Osteoblast (primary cell): ENCODE measurements at regions not wholly inside any gene's neighbourhood (a gene's known extent, or its start where the extent isn't known, plus 50 kb on each side); places are given as distances from the start of the nearest gene placed in this dataset.

ENCODE experiments used
- DNase-seq: peaks from one replicate; pipeline ENCODE4 v3.0.0; 2011; ENCODE audit warnings: low spot score, mixed read lengths; ENCODE audit not compliant: insufficient read length; ENCODE audit errors: missing footprints
- H2AFZ ChIP-seq: 2 replicates; pipeline ENCODE4 v1.6.0; 2011; ENCODE audit warnings: mild to moderate bottlenecking, low read length
- H3K27ac ChIP-seq: 2 replicates; pipeline ENCODE4 v1.5.1; 2011; ENCODE audit warnings: mild to moderate bottlenecking, low read depth, low read length, moderate library complexity
- H3K27me3 ChIP-seq: 2 replicates; pipeline ENCODE4 v1.6.0; 2012; ENCODE audit warnings: mild to moderate bottlenecking, control low read depth, inconsistent platforms, low read length, moderate library complexity; ENCODE audit not compliant: insufficient read depth
- H3K36me3 ChIP-seq: 2 replicates; pipeline ENCODE4 v1.5.1; 2011; ENCODE audit warnings: mild to moderate bottlenecking, low read length, control low read depth, moderate library complexity; ENCODE audit not compliant: insufficient read depth
- H3K4me1 ChIP-seq: 2 replicates; pipeline ENCODE4 v1.5.1; 2011; ENCODE audit warnings: mild to moderate bottlenecking, low read length, control low read depth, moderate library complexity; ENCODE audit not compliant: insufficient read depth
- H3K4me2 ChIP-seq: 2 replicates; pipeline ENCODE4 v1.6.0; 2011; ENCODE audit warnings: mild to moderate bottlenecking, low read length; ENCODE audit not compliant: insufficient read depth
- H3K4me3 ChIP-seq: fragments of 200-600 bp; sonication (generic); 3 replicates; pipeline ENCODE4 v1.5.1; 2012; ENCODE audit warnings: mild to moderate bottlenecking, low read length, inconsistent platforms; ENCODE audit not compliant: insufficient read depth
- H3K79me2 ChIP-seq: 2 replicates; pipeline ENCODE4 v1.6.0; 2012; ENCODE audit warnings: mild to moderate bottlenecking, low read length, control low read depth, inconsistent platforms; ENCODE audit not compliant: insufficient read depth
- H3K9me3 ChIP-seq: 2 replicates; pipeline ENCODE4 v1.5.1; 2011; ENCODE audit warnings: low read depth, low read length, control low read depth
- H4K20me1 ChIP-seq: 2 replicates; pipeline ENCODE4 v1.6.0; 2012; ENCODE audit warnings: mild to moderate bottlenecking, low read length, control low read depth; ENCODE audit not compliant: insufficient read depth
- CTCF ChIP-seq: IDR thresholded peaks from 2 replicates; pipeline ENCODE4 v1.5.1; 2011; ENCODE audit warnings: mild to moderate bottlenecking, low read depth, low read length, moderate library complexity; ENCODE audit errors: extremely low read depth

GRCh38 chr22:27327497-27327896 is 474.1 kb downstream of the MN1 start:
- Histone ChIP-seq H2AFZ (no peak overlapping the region), H3K4me3 (no peak overlapping the region), H3K36me3 (no peaks in the 10 kb centered on the region), H3K4me2 (no peak overlapping the region), H3K27ac (no peak overlapping the region), H3K9me3 (no peaks in the 10 kb centered on the region), H3K27me3 (peaks cover 34% of the 10 kb centered on the region), H3K4me1 (no peaks in the 10 kb centered on the region), H4K20me1 (no peaks in the 10 kb centered on the region), H3K79me2 (no peaks in the 10 kb centered on the region)
- DNase-seq = no peak
- TF ChIP-seq CTCF = no peak

DNA sequence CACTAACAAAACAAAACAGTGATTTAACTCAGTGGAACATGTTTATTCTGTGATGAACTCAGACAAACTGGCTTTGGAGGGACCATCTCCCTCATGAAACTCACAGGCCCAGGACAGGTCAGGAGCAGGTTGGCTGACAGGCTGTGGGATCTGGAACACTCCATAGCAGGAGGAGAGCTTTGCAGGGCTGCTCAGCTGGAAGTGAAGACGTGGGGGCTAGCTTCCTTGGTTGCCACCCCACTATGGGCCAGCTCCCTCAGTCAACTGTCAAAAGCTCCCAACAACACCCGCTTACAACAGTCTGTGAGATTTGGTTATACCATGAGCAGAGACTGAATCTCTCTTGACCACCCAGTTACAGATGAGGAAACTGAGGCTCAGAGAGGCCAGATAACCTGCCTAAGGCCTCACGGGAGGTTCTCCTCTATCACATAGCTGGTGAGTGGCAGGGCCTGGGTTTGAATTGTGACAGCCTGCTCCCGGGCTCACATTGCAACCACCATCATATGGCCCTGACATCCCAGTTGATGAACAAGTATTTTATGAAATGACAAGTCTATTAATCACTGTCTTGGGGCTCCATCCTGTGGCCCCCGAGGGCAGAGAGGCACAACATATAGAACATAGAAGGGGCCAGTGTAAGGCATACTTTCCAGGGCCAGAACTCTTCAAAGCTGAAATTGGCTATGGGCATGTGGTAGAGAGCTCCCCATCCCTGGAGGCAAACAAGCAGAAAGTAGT is 473.4 kb downstream of the MN1 start:
- Histone ChIP-seq H3K4me3 (no peak overlapping the region), H3K4me2 (no peak overlapping the region), H4K20me1 (no peaks in the 10 kb centered on the region), H3K27me3 (peaks cover 33% of the 10 kb centered on the region), H2AFZ (no peak overlapping the region), H3K27ac (no peak overlapping the region), H3K79me2 (no peaks in the 10 kb centered on the region), H3K4me1 (no peaks in the 10 kb centered on the region), H3K36me3 (no peaks in the 10 kb centered on the region), H3K9me3 (peaks cover 2% of the 10 kb centered on the region)
- TF ChIP-seq CTCF = no peak
- no peak for DNase-seq

GRCh38 chr22:27329131-27329850 is 472.3 kb downstream of the MN1 start:
- no peaks in the 10 kb centered on the region for H3K4me1 ChIP-seq
- peaks cover 24% of the 10 kb centered on the region for H3K27me3 ChIP-seq
- H3K27ac ChIP-seq = no peak overlapping the region
- no peaks in the 10 kb centered on the region for H3K79me2 ChIP-seq
- H3K9me3 ChIP-seq = peaks cover 2% of the 10 kb centered on the region
- no peak overlapping the region for H3K4me2 ChIP-seq
- H3K36me3 ChIP-seq = no peaks in the 10 kb centered on the region
- H3K4me3 ChIP-seq = no peak overlapping the region
- no peak overlapping the region for H2AFZ ChIP-seq
- DNase-seq = no peak
- no peaks in the 10 kb centered on the region for H4K20me1 ChIP-seq
- no peak for TF ChIP-seq CTCF

DNA sequence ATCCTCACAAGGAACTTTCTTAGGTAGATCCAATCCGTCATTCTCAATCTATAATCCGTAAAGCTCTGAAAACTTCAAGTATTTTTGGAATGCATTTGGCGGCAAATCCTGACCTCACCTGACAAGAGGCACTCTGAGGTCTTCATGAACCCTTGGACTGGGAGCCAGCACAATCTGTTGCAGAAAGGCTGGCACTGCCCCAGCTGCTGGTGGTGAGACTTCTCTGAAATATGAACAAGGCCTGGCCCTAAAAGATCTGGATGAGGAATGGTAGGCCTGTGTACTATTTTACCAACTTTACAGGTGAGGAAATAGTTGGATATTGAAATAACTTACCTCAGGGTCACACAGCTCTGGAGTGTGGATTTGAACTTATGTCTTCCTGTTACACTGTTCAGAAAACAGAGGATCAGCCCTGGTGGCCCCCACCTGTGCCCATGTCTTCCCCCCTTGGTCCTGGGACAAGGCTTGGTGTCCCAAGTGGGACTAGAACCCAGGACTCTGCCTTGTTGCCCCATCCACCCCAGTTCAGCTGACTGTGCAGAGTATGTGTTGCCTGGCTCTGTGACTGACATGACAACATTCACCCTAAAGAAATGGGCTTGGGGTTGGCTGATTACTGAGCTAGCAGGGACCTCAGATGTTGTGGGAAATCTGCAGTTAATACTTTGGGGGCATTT is 471.4 kb downstream of the MN1 start:
- no peak overlapping the region for H2AFZ ChIP-seq
- no peaks in the 10 kb centered on the region for H3K79me2 ChIP-seq
- no peak for TF ChIP-seq CTCF
- H4K20me1 ChIP-seq = no peaks in the 10 kb centered on the region
- H3K4me1 ChIP-seq = no peaks in the 10 kb centered on the region
- H3K27ac ChIP-seq = no peak overlapping the region
- peaks cover 2% of the 10 kb centered on the region for H3K9me3 ChIP-seq
- H3K4me2 ChIP-seq = no peak overlapping the region
- DNase-seq = no peak
- H3K27me3 ChIP-seq = peaks cover 25% of the 10 kb centered on the region
- H3K4me3 ChIP-seq = no peak overlapping the region
- no peaks in the 10 kb centered on the region for H3K36me3 ChIP-seq
